ENCODE measurements at regions not wholly inside any gene's neighbourhood (a gene's known extent, or its start where the extent isn't known, plus 50 kb on each side); places are given as distances from the start of the nearest gene placed in this dataset.

- TF ChIP-seq YY1 (IDR thresholded peaks at IDR 0.05) (no peak), RXRA (IDR thresholded peaks at IDR 0.05) (no peak), JUND (IDR thresholded peaks at IDR 0.05) (no peak), HNF4A (conservative IDR thresholded peaks at IDR 0.05) (no peak), EGR1 (IDR thresholded peaks at IDR 0.05; ENCODE audit: low read depth in 2 of 2) (no peak), MAX (IDR thresholded peaks at IDR 0.05) (no peak), SP1 (IDR thresholded peaks at IDR 0.05) (no peak), TAF1 (conservative IDR thresholded peaks at IDR 0.05) (no peak), RAD21 (IDR thresholded peaks at IDR 0.05) (no peak)
- TF ChIP-seq, protein P1, sequence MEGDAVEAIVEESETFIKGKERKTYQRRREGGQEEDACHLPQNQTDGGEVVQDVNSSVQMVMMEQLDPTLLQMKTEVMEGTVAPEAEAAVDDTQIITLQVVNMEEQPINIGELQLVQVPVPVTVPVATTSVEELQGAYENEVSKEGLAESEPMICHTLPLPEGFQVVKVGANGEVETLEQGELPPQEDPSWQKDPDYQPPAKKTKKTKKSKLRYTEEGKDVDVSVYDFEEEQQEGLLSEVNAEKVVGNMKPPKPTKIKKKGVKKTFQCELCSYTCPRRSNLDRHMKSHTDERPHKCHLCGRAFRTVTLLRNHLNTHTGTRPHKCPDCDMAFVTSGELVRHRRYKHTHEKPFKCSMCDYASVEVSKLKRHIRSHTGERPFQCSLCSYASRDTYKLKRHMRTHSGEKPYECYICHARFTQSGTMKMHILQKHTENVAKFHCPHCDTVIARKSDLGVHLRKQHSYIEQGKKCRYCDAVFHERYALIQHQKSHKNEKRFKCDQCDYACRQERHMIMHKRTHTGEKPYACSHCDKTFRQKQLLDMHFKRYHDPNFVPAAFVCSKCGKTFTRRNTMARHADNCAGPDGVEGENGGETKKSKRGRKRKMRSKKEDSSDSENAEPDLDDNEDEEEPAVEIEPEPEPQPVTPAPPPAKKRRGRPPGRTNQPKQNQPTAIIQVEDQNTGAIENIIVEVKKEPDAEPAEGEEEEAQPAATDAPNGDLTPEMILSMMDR (IDR thresholded peaks at IDR 0.05; ENCODE audit: low read depth, low read length, missing input control): no peak
- TF ChIP-seq, protein P2, sequence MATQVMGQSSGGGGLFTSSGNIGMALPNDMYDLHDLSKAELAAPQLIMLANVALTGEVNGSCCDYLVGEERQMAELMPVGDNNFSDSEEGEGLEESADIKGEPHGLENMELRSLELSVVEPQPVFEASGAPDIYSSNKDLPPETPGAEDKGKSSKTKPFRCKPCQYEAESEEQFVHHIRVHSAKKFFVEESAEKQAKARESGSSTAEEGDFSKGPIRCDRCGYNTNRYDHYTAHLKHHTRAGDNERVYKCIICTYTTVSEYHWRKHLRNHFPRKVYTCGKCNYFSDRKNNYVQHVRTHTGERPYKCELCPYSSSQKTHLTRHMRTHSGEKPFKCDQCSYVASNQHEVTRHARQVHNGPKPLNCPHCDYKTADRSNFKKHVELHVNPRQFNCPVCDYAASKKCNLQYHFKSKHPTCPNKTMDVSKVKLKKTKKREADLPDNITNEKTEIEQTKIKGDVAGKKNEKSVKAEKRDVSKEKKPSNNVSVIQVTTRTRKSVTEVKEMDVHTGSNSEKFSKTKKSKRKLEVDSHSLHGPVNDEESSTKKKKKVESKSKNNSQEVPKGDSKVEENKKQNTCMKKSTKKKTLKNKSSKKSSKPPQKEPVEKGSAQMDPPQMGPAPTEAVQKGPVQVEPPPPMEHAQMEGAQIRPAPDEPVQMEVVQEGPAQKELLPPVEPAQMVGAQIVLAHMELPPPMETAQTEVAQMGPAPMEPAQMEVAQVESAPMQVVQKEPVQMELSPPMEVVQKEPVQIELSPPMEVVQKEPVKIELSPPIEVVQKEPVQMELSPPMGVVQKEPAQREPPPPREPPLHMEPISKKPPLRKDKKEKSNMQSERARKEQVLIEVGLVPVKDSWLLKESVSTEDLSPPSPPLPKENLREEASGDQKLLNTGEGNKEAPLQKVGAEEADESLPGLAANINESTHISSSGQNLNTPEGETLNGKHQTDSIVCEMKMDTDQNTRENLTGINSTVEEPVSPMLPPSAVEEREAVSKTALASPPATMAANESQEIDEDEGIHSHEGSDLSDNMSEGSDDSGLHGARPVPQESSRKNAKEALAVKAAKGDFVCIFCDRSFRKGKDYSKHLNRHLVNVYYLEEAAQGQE (IDR thresholded peaks at IDR 0.05): no peak
- TF ChIP-seq, protein P3, sequence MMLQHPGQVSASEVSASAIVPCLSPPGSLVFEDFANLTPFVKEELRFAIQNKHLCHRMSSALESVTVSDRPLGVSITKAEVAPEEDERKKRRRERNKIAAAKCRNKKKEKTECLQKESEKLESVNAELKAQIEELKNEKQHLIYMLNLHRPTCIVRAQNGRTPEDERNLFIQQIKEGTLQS (IDR thresholded peaks at IDR 0.05): no peak
Observed at GRCh38 chr3:73295876-73296635, 234.6 kb downstream of the EBLN2 start.

Measured in liver (tissue), 3 donors.